Testis (tissue), 2 donors: ENCODE measurements at regions not wholly inside any gene's neighbourhood (a gene's known extent, or its start where the extent isn't known, plus 50 kb on each side); places are given as distances from the start of the nearest gene placed in this dataset.

Experiments used
- POLR2A ChIP-seq: fragments of 450-650 bp; IDR thresholded peaks from one replicate; pipeline ENCODE4 v1.6.1; 2017; ENCODE audit warnings: antibody characterized with exemption, mild to moderate bottlenecking, moderate library complexity
- TF ChIP-seq, protein P1 (sequence below), 3 experiments: fragments of 450-650 bp in 2 of 3; fragments of 200-600 bp in 1 of 3; sonication (generic) in 1 of 3; IDR thresholded peaks; one replicate each; pipeline ENCODE4 v1.5.1; 2016 to 2019; ENCODE audit warnings: antibody characterized with exemption in 3 of 3, mild to moderate bottlenecking in 2 of 3, moderate library complexity in 1 of 3

DNA sequence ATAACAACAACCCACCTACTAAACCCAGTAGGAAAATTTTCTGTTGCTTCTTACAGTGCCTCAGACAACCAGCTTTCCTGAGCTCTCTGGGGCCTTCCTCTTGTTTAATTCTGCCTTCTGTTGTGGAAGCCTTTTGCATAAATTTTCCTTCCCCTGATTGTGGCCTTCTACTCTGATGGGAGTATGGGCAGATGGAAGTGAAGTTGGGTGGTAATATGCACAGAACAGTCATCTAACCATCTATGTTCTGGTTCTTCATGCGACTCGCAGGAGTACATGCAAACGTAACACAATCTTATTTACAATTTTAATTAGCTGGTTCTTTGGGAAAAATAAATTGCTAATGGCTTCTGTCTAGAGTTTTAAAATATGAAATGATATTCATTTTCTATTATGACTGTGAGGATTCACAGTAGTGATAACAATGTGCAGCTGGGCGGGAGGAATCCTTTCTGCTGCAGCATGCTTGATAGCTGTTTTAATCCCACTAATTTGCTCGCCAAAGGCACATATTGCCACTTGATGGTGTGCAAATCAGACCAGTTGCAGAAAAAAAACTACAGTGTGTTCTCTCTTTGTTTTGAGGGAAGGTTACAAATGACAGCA, 311.5 kb upstream of the ROPN1 start:
- TF ChIP-seq, protein P1, sequence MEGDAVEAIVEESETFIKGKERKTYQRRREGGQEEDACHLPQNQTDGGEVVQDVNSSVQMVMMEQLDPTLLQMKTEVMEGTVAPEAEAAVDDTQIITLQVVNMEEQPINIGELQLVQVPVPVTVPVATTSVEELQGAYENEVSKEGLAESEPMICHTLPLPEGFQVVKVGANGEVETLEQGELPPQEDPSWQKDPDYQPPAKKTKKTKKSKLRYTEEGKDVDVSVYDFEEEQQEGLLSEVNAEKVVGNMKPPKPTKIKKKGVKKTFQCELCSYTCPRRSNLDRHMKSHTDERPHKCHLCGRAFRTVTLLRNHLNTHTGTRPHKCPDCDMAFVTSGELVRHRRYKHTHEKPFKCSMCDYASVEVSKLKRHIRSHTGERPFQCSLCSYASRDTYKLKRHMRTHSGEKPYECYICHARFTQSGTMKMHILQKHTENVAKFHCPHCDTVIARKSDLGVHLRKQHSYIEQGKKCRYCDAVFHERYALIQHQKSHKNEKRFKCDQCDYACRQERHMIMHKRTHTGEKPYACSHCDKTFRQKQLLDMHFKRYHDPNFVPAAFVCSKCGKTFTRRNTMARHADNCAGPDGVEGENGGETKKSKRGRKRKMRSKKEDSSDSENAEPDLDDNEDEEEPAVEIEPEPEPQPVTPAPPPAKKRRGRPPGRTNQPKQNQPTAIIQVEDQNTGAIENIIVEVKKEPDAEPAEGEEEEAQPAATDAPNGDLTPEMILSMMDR (IDR thresholded peaks at IDR 0.05) = no peak
- no peak for TF ChIP-seq POLR2A
